Forelimb muscle (tissue), 1 donor: ENCODE measurements at regions not wholly inside any gene's neighbourhood (a gene's known extent, or its start where the extent isn't known, plus 50 kb on each side); places are given as distances from the start of the nearest gene placed in this dataset.
"Not testable (repeated sequence)": the region's sequence is repeated elsewhere in the genome, so short reads cannot be mapped to it uniquely, and the experiment has no call there.

Experiments
- DNase-seq: peaks from one replicate; pipeline ENCODE4 v3.0.0-alpha.2; 2013; ENCODE audit warnings: low read depth

GRCh38 chr13:99700468-99700867 is 199.2 kb downstream of the TM9SF2 start:
- DNase-seq: no peak

GRCh38 chr13:99698816-99699099 is 197.5 kb downstream of the TM9SF2 start:
- no peak for DNase-seq

GRCh38 chr13:99698010-99698815 is 196.9 kb downstream of the TM9SF2 start:
- no peak for DNase-seq

GRCh38 chr13:99695857-99696256 is 194.6 kb downstream of the TM9SF2 start:
- no peak for DNase-seq

GRCh38 chr13:99693852-99694611 is 192.8 kb downstream of the TM9SF2 start:
- no peak for DNase-seq

- DNase-seq: no peak
Measured at GRCh38 chr13:99693351-99693750, 192.1 kb downstream of the TM9SF2 start.

GRCh38 chr13:99692854-99693253 is 191.6 kb downstream of the TM9SF2 start:
- DNase-seq: no peak

GRCh38 chr13:99691552-99691951 is 190.3 kb downstream of the TM9SF2 start:
- no peak for DNase-seq

- no peak for DNase-seq
Measured at GRCh38 chr13:99690426-99691174, 189.3 kb downstream of the TM9SF2 start.

GRCh38 chr13:99689955-99690354 is 188.7 kb downstream of the TM9SF2 start:
- no peak for DNase-seq

GRCh38 chr13:99688776-99689175 is 187.5 kb downstream of the TM9SF2 start:
- no peak for DNase-seq

GRCh38 chr13:99687723-99688397 is 186.6 kb downstream of the TM9SF2 start:
- DNase-seq: no peak

- DNase-seq: no peak
Measured at GRCh38 chr13:99686944-99687411, 185.7 kb downstream of the TM9SF2 start.

- peak; percentile 1 for DNase-seq
Measured at GRCh38 chr13:99686157-99686572, 184.9 kb downstream of the TM9SF2 start.

GRCh38 chr13:99681695-99682094 is 180.4 kb downstream of the TM9SF2 start:
- no peak for DNase-seq

GRCh38 chr13:99677116-99677951 is 176.1 kb downstream of the TM9SF2 start:
- DNase-seq: no peak

GRCh38 chr13:99671746-99672145 is 170.5 kb downstream of the TM9SF2 start:
- DNase-seq: no peak

GRCh38 chr13:99669096-99669495 is 167.8 kb downstream of the TM9SF2 start:
- DNase-seq: not testable (repeated sequence)

- DNase-seq: no peak
Measured at GRCh38 chr13:99666146-99666805, 165.0 kb downstream of the TM9SF2 start.

- DNase-seq: no peak
Measured at GRCh38 chr13:99665711-99666110, 164.4 kb downstream of the TM9SF2 start.
